ENCODE measurements at regions not wholly inside any gene's neighbourhood (a gene's known extent, or its start where the extent isn't known, plus 50 kb on each side); places are given as distances from the start of the nearest gene placed in this dataset.

DNA sequence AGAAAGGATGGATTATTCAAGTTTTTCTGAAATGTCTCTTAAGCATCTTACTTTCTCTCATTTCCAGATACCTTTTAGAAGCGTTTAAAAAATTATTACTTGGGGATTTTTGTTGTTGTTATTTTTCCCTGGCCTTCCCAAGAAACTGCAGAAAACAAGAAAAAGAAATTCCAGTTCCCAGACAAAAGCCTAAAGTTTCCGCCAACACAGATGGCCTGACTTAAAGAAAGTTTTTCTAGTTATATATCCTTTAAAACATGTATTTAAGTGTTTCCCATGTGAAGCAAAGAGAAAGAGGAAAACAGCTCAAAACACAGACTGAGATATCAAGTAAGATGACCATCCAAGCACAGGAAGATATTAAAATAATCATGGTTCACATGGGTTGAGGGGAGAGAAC is 401.7 kb upstream of the MAF start:
- CTCF ChIA-PET: interaction anchor here (0.6 kb wide), 1 partner anchor 11 kb away, joined by 3 read pairs; no protein-coding TSS in a partner anchor
- no peak for TF ChIP-seq CTCF (IDR thresholded peaks at IDR 0.05; ENCODE audit: unreplicated experiment)
- POLR2A ChIA-PET: no interaction called here
- intact Hi-C loops (cut with micrococcal nuclease): no loop called here
- Mint-ChIP-seq H3K36me3 (ENCODE audit: insufficient read depth, unreplicated experiment) (no peaks in the 10 kb centered on the region), H3K9me3 (ENCODE audit: unreplicated experiment) (no peaks in the 10 kb centered on the region), H3K27ac (ENCODE audit: low read depth, unreplicated experiment) (no peak overlapping the region), H3K27me3 (ENCODE audit: insufficient read depth, unreplicated experiment) (no peaks in the 10 kb centered on the region), H3K4me3 (ENCODE audit: unreplicated experiment) (no peak overlapping the region), H3K4me1 (ENCODE audit: insufficient read depth, unreplicated experiment) (peaks cover 8% of the 10 kb centered on the region)
- DNase-seq (ENCODE audit: unreplicated experiment): no peak
- no TSS peak for BruUV-seq (replicated peaks)

- intact Hi-C loops (cut with micrococcal nuclease): loop anchor here (10.0 kb wide), 2 partner anchors 367 to 467 kb away; no protein-coding TSS in a partner anchor
- no TSS peak for BruUV-seq (replicated peaks)
- ChIA-PET POLR2A (no interaction called here), CTCF (interaction anchor here (0.6 to 2.9 kb wide), 8 partner anchors 8 to 1480 kb away, joined by 3 to 13 read pairs (median 3); no protein-coding TSS in a partner anchor)
- no peak for TF ChIP-seq CTCF (IDR thresholded peaks at IDR 0.05; ENCODE audit: unreplicated experiment)
- Mint-ChIP-seq H3K36me3 (ENCODE audit: insufficient read depth, unreplicated experiment) (no peaks in the 10 kb centered on the region), H3K9me3 (ENCODE audit: unreplicated experiment) (no peaks in the 10 kb centered on the region), H3K27ac (ENCODE audit: low read depth, unreplicated experiment) (no peak overlapping the region), H3K4me3 (ENCODE audit: unreplicated experiment) (no peak overlapping the region), H3K27me3 (ENCODE audit: insufficient read depth, unreplicated experiment) (no peaks in the 10 kb centered on the region), H3K4me1 (ENCODE audit: insufficient read depth, unreplicated experiment) (peaks cover 10% of the 10 kb centered on the region)
- no peak for DNase-seq (ENCODE audit: unreplicated experiment)
These were observed 397.6 kb upstream of the MAF start for GRCh38 chr16:79998143-79998542.

DNA sequence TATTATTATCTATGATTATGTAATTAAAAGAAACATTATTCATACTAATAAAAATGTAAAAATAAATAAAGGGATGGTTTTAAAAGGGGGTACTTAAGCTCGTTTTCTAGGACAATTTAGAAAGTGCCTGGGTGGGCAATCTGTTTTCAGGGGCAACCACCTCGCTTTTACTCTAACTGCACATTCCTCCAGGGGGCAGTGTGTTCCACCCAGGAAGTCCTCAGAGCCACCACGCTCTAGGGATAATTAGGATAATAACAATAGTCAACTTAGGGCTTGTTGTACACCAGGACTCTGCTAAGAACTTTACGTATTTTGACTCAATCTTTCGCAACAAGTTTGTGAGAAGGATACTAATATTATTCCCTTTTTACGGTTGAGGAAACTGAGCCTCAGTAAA is 396.7 kb upstream of the MAF start:
- POLR2A ChIA-PET: no interaction called here
- peak; percentile 46 for DNase-seq (ENCODE audit: unreplicated experiment)
- Mint-ChIP-seq H3K4me1 (ENCODE audit: insufficient read depth, unreplicated experiment) (peaks cover 11% of the 10 kb centered on the region), H3K27me3 (ENCODE audit: insufficient read depth, unreplicated experiment) (no peaks in the 10 kb centered on the region), H3K27ac (ENCODE audit: low read depth, unreplicated experiment) (no peak overlapping the region), H3K4me3 (ENCODE audit: unreplicated experiment) (no peak overlapping the region), H3K36me3 (ENCODE audit: insufficient read depth, unreplicated experiment) (no peaks in the 10 kb centered on the region), H3K9me3 (ENCODE audit: unreplicated experiment) (no peaks in the 10 kb centered on the region)
- no TSS peak for BruUV-seq (replicated peaks)
- peak; percentile 37 for TF ChIP-seq CTCF (IDR thresholded peaks at IDR 0.05; ENCODE audit: unreplicated experiment)
- CTCF ChIA-PET: interaction anchor here (0.6 to 2.9 kb wide), 6 partner anchors 9 to 456 kb away, joined by 3 to 13 read pairs (median 4); no protein-coding TSS in a partner anchor
- intact Hi-C loops (cut with micrococcal nuclease): loop anchor here (1.0 to 10.0 kb wide), 3 partner anchors 87 to 468 kb away; no protein-coding TSS in a partner anchor

DNA sequence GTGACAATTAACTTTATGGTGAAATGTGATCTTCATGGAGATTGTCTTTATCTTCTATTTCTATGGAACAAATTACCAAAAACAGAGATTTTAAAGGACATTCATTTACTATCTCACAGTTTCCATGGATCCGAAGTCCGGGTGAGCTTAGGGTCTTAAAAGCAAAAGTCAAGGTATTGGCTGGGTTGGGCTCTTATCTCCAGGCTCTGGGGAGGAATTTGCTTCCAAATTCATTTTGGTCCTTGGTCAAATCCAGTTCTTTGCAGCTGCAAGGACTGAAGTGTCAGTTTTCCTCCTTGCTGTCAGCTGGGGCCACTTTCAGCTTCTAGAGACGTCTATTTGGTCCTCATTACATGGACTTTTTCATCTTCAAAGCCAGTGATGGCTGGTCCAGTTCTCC is 395.8 kb upstream of the MAF start:
- no TSS peak for BruUV-seq (replicated peaks)
- DNase-seq (ENCODE audit: unreplicated experiment): no peak
- H3K36me3 Mint-ChIP-seq (ENCODE audit: insufficient read depth, unreplicated experiment): no peaks in the 10 kb centered on the region
- H3K4me1 Mint-ChIP-seq (ENCODE audit: insufficient read depth, unreplicated experiment): peaks cover 11% of the 10 kb centered on the region
- H3K9me3 Mint-ChIP-seq (ENCODE audit: unreplicated experiment): peaks cover 3% of the 10 kb centered on the region
- no peak overlapping the region for H3K4me3 Mint-ChIP-seq (ENCODE audit: unreplicated experiment)
- H3K27ac Mint-ChIP-seq (ENCODE audit: low read depth, unreplicated experiment): no peak overlapping the region
- CTCF ChIA-PET: interaction anchor here (0.9 to 2.9 kb wide), 3 partner anchors 10 to 16 kb away, joined by 3 to 13 read pairs (median 3); no protein-coding TSS in a partner anchor
- POLR2A ChIA-PET: no interaction called here
- H3K27me3 Mint-ChIP-seq (ENCODE audit: insufficient read depth, unreplicated experiment): no peaks in the 10 kb centered on the region
- no peak for TF ChIP-seq CTCF (IDR thresholded peaks at IDR 0.05; ENCODE audit: unreplicated experiment)
- intact Hi-C loops (cut with micrococcal nuclease): loop anchor here (10.0 kb wide), 2 partner anchors 368 to 468 kb away; no protein-coding TSS in a partner anchor

All from MCF 10A (cell line).